ENCODE measurements at regions not wholly inside any gene's neighbourhood (a gene's known extent, or its start where the extent isn't known, plus 50 kb on each side); places are given as distances from the start of the nearest gene placed in this dataset.

DNA sequence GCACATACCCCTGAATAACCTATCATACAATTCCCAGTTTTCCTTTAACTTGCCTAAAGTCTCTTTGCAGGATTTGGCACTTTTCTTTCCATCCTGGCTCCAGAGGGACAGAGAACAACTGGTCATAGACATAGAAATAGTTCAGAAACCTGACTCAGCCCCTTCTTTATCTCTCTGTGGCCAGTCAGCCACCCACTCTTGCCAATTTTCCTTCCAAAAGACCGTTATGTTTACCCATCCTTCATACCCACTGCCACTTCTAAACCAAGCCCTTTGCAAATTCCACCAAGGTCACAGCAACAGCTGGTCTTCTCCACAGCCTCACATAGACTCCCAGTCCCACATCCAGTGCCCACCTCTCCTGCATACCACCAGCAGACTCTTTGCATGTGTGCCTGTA, 127.2 kb upstream of the FGGY start:
- TF ChIP-seq SIN3A (IDR thresholded peaks at IDR 0.05; ENCODE audit: borderline replicate concordance, insufficient read depth, low read length) (no peak), FOXP2 (optimal IDR thresholded peaks at IDR 0.05; ENCODE audit: borderline replicate concordance, extremely low read depth, extremely low read length, insufficient read depth) (no peak), POLR2AphosphoS5 (IDR thresholded peaks at IDR 0.05; ENCODE audit: low read depth, low read length) (no peak), TAF1 (IDR thresholded peaks at IDR 0.05; ENCODE audit: borderline replicate concordance, insufficient read depth, low read length) (no peak)
- TF ChIP-seq, protein P1, sequence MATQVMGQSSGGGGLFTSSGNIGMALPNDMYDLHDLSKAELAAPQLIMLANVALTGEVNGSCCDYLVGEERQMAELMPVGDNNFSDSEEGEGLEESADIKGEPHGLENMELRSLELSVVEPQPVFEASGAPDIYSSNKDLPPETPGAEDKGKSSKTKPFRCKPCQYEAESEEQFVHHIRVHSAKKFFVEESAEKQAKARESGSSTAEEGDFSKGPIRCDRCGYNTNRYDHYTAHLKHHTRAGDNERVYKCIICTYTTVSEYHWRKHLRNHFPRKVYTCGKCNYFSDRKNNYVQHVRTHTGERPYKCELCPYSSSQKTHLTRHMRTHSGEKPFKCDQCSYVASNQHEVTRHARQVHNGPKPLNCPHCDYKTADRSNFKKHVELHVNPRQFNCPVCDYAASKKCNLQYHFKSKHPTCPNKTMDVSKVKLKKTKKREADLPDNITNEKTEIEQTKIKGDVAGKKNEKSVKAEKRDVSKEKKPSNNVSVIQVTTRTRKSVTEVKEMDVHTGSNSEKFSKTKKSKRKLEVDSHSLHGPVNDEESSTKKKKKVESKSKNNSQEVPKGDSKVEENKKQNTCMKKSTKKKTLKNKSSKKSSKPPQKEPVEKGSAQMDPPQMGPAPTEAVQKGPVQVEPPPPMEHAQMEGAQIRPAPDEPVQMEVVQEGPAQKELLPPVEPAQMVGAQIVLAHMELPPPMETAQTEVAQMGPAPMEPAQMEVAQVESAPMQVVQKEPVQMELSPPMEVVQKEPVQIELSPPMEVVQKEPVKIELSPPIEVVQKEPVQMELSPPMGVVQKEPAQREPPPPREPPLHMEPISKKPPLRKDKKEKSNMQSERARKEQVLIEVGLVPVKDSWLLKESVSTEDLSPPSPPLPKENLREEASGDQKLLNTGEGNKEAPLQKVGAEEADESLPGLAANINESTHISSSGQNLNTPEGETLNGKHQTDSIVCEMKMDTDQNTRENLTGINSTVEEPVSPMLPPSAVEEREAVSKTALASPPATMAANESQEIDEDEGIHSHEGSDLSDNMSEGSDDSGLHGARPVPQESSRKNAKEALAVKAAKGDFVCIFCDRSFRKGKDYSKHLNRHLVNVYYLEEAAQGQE (IDR thresholded peaks at IDR 0.05; ENCODE audit: insufficient read depth in 1 of 2, low read depth in 2 of 2, low read length in 2 of 2): no peak

- TF ChIP-seq TAF1 (IDR thresholded peaks at IDR 0.05; ENCODE audit: borderline replicate concordance, insufficient read depth, low read length) (no peak), SIN3A (IDR thresholded peaks at IDR 0.05; ENCODE audit: borderline replicate concordance, insufficient read depth, low read length) (no peak), POLR2AphosphoS5 (IDR thresholded peaks at IDR 0.05; ENCODE audit: low read depth, low read length) (no peak), FOXP2 (optimal IDR thresholded peaks at IDR 0.05; ENCODE audit: borderline replicate concordance, extremely low read depth, extremely low read length, insufficient read depth) (no peak)
- TF ChIP-seq, protein P1 (IDR thresholded peaks at IDR 0.05; ENCODE audit: insufficient read depth in 1 of 2, low read depth in 2 of 2, low read length in 2 of 2): no peak
Observed at GRCh38 chr1:59170659-59171058, 126.2 kb upstream of the FGGY start.

DNA sequence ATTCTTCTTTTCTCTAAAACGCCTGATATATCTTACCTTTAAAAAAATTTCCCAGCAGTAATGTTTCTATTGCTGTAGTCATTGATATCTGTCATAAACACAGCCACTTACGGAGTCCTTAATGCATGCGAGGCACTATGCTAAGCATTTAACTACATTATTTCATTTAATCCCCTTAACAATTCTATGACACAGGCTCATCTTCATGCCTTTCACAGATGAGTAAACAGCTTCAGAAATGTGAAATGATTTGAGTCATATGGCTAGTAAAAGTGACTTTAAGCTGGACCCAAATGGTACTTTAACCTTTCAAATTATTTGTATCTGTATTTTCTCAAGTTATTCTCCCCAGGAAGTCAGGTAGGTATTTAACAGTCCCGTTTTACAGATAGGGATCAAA, 125.1 kb upstream of the FGGY start:
- TF ChIP-seq SIN3A (IDR thresholded peaks at IDR 0.05; ENCODE audit: borderline replicate concordance, insufficient read depth, low read length) (no peak), TAF1 (IDR thresholded peaks at IDR 0.05; ENCODE audit: borderline replicate concordance, insufficient read depth, low read length) (no peak), POLR2AphosphoS5 (IDR thresholded peaks at IDR 0.05; ENCODE audit: low read depth, low read length) (no peak), FOXP2 (optimal IDR thresholded peaks at IDR 0.05; ENCODE audit: borderline replicate concordance, extremely low read depth, extremely low read length, insufficient read depth) (no peak)
- TF ChIP-seq, protein P1 (IDR thresholded peaks at IDR 0.05; ENCODE audit: insufficient read depth in 1 of 2, low read depth in 2 of 2, low read length in 2 of 2): no peak

GRCh38 chr1:59172693-59173092, 124.2 kb upstream of the FGGY start:
- no peak for TF ChIP-seq POLR2AphosphoS5 (IDR thresholded peaks at IDR 0.05; ENCODE audit: low read depth, low read length)
- TF ChIP-seq, protein P1 (IDR thresholded peaks at IDR 0.05; ENCODE audit: insufficient read depth in 1 of 2, low read depth in 2 of 2, low read length in 2 of 2): no peak
- no peak for TF ChIP-seq FOXP2 (optimal IDR thresholded peaks at IDR 0.05; ENCODE audit: borderline replicate concordance, extremely low read depth, extremely low read length, insufficient read depth)
- TF ChIP-seq SIN3A (IDR thresholded peaks at IDR 0.05; ENCODE audit: borderline replicate concordance, insufficient read depth, low read length): no peak
- no peak for TF ChIP-seq TAF1 (IDR thresholded peaks at IDR 0.05; ENCODE audit: borderline replicate concordance, insufficient read depth, low read length)

- TF ChIP-seq POLR2AphosphoS5 (IDR thresholded peaks at IDR 0.05; ENCODE audit: low read depth, low read length) (no peak), FOXP2 (optimal IDR thresholded peaks at IDR 0.05; ENCODE audit: borderline replicate concordance, extremely low read depth, extremely low read length, insufficient read depth) (no peak), TAF1 (IDR thresholded peaks at IDR 0.05; ENCODE audit: borderline replicate concordance, insufficient read depth, low read length) (no peak), SIN3A (IDR thresholded peaks at IDR 0.05; ENCODE audit: borderline replicate concordance, insufficient read depth, low read length) (no peak)
- TF ChIP-seq, protein P1 (IDR thresholded peaks at IDR 0.05; ENCODE audit: insufficient read depth in 1 of 2, low read depth in 2 of 2, low read length in 2 of 2): no peak
Observed at GRCh38 chr1:59173721-59174120, 123.2 kb upstream of the FGGY start.

Measured in PFSK-1 (cell line).